Stomach (tissue), 8 donors: ENCODE measurements at regions not wholly inside any gene's neighbourhood (a gene's known extent, or its start where the extent isn't known, plus 50 kb on each side); places are given as distances from the start of the nearest gene placed in this dataset.
A peak's percentile ranks its signal among the peaks of the same experiment; 100 is the strongest.

Experiments used
- DNase-seq, 2 donors: peaks; one replicate each; pipeline versions ENCODE4 v3.0.0 to v3.0.0-alpha.2; 2013 to 2019
- H3K27ac ChIP-seq, 5 donors: fragments of 200-600 bp in 4 of 5; sonication (generic) in 4 of 5; one replicate each; pipeline ENCODE4 v1.5.1; 2013 to 2019; ENCODE audit warnings: mild to moderate bottlenecking in 1 of 5, moderate library complexity in 1 of 5
- H3K27me3 ChIP-seq, 3 donors: fragments of 200-600 bp; sonication (generic); one replicate each; pipeline ENCODE4 v1.5.1; 2017 to 2019; ENCODE audit warnings: mixed run types in 1 of 3
- H3K36me3 ChIP-seq, 4 donors: fragments of 200-600 bp; sonication (generic); 1 replicate in 3 of 4; 2 replicates in 1 of 4; pipeline ENCODE4 v1.5.1; 2016 to 2019
- H3K4me1 ChIP-seq, 4 donors: fragments of 200-600 bp; sonication (generic); one replicate each; pipeline ENCODE4 v1.5.1; 2016 to 2019
- H3K4me3 ChIP-seq, 4 donors: fragments of 200-600 bp; sonication (generic) in 3 of 4; one replicate each; pipeline ENCODE4 v1.5.1; 2016 to 2019; ENCODE audit warnings: mild to moderate bottlenecking in 1 of 4
- H3K9me3 ChIP-seq, 4 donors: fragments of 200-600 bp; sonication (generic); one replicate each; pipeline ENCODE4 v1.5.1; 2016 to 2019
- EP300 ChIP-seq: sonication (generic); formaldehyde crosslinking; IDR thresholded peaks from one replicate; pipeline ENCODE4 v1.6.1; 2017; ENCODE audit warnings: antibody characterized with exemption
- POLR2A ChIP-seq, 4 donors: fragments of 450-650 bp; IDR thresholded peaks; one replicate each; pipeline ENCODE4 v1.6.1; 2016; ENCODE audit warnings: antibody characterized with exemption in 4 of 4, control low read depth in 2 of 4, mild to moderate bottlenecking in 1 of 4, moderate library complexity in 1 of 4
- POLR2AphosphoS5 ChIP-seq, 3 donors: sonication (generic); formaldehyde crosslinking; IDR thresholded peaks; one replicate each; pipeline ENCODE4 v1.6.1; 2016; ENCODE audit warnings: antibody characterized with exemption in 3 of 3
- WGBS, 5 donors: extraction: QIAGEN DNeasy Blood & Tissue Kit in 3 of 5; methylation state at CpG; one replicate each; pipeline versions ENCODE4 v1.1.5 to v1.1.7; 2013 to 2018; 5-methylcytosine and 5-hydroxymethylcytosine counted together
- intact Hi-C: fragments of 100-400 bp; cut with DNase I; formaldehyde crosslinking; loops from one replicate; pipeline ENCODE4 v1.15.1; 2023; ENCODE audit warnings: low total_unique reads
- TF ChIP-seq, protein P1 (sequence below), 7 experiments: fragments of 450-650 bp in 4 of 7; fragments of 200-600 bp in 3 of 7; sonication (generic) in 3 of 7; IDR thresholded peaks; one replicate each; pipeline ENCODE4 v1.5.1; 2016 to 2019; ENCODE audit warnings: antibody characterized with exemption in 7 of 7, control low read depth in 2 of 7, mild to moderate bottlenecking in 1 of 7
- donor health status: healthy with polysubstance abuse.
- donor health status: Bipolar disorder and iron deficiency.
- donor health status: healthy.

DNA sequence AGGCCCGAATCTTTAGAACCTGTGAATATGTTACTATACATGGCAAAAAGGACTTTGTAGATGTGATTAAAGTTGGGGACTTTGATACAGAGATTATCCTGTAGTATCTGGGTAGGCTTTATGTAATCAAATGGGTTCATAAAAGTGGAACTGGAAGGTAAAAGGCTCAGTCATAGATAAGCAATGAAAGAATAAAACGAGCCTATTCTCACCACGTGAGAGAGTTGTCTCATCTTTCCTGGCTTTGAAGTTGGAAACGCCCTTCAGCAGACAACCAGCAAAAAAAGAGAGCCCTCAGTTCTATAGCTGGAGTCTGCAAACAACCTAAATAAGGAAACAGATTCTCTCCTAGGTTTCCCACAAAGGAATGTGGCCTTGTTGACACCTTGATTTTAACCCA lies 805.8 kb upstream of the DIAPH2 start:
- no peak for DNase-seq
- Histone ChIP-seq H3K36me3 (no peaks in the 10 kb centered on the region), H3K27me3 (no peaks in the 10 kb centered on the region), H3K9me3 (peaks cover 0 to 7% (median 0%) of the 10 kb centered on the region in 4 donors), H3K27ac (no peak overlapping the region), H3K4me1 (no peaks in the 10 kb centered on the region), H3K4me3 (no peak overlapping the region)
- TF ChIP-seq, protein P1, sequence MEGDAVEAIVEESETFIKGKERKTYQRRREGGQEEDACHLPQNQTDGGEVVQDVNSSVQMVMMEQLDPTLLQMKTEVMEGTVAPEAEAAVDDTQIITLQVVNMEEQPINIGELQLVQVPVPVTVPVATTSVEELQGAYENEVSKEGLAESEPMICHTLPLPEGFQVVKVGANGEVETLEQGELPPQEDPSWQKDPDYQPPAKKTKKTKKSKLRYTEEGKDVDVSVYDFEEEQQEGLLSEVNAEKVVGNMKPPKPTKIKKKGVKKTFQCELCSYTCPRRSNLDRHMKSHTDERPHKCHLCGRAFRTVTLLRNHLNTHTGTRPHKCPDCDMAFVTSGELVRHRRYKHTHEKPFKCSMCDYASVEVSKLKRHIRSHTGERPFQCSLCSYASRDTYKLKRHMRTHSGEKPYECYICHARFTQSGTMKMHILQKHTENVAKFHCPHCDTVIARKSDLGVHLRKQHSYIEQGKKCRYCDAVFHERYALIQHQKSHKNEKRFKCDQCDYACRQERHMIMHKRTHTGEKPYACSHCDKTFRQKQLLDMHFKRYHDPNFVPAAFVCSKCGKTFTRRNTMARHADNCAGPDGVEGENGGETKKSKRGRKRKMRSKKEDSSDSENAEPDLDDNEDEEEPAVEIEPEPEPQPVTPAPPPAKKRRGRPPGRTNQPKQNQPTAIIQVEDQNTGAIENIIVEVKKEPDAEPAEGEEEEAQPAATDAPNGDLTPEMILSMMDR (IDR thresholded peaks at IDR 0.05): no peak
- TF ChIP-seq POLR2AphosphoS5 (IDR thresholded peaks at IDR 0.05): no peak
- TF ChIP-seq POLR2A (IDR thresholded peaks at IDR 0.05): no peak
- TF ChIP-seq EP300: no peak
- whole genome bisulfite sequencing, 5 donors: 38 to 51% (median 41%) methylated on average over 4 of the region's 4 CpGs
- intact Hi-C loops: no loop called here

DNA sequence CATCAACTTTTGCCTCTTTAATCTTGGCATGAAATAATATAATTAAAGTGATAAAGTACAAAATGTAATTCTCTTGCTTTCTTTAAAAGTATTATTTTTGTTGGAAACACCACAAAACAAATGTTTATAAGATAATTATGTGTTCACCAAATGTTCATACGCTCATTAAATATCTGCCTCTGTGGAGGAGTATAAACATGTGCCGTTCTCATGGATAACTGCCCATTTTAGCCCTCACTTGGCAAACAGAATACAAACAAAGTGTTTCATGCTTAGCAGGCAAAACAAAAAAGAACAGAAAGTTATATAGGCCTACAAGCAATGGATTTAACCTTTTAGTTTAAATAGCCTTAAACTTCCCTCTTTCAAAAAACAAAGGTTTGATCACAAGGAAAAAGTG lies 800.5 kb upstream of the DIAPH2 start:
- peak in 1 of 2 donors; percentile 28 for DNase-seq
- H3K9me3 ChIP-seq: no peaks in the 10 kb centered on the region
- H3K27me3 ChIP-seq: no peaks in the 10 kb centered on the region
- H3K27ac ChIP-seq: no peak overlapping the region
- H3K36me3 ChIP-seq: no peaks in the 10 kb centered on the region
- TF ChIP-seq POLR2AphosphoS5 (IDR thresholded peaks at IDR 0.05) (no peak), EP300 (no peak), POLR2A (IDR thresholded peaks at IDR 0.05) (no peak)
- TF ChIP-seq, protein P1 (IDR thresholded peaks at IDR 0.05): no peak
- 28 to 65% (median 47%) methylated on average over 2 of the region's 2 CpGs for WGBS, 5 donors
- H3K4me1 ChIP-seq: peaks cover 0 to 4% (median 0%) of the 10 kb centered on the region in 4 donors
- intact Hi-C loops: no loop called here
- no peak overlapping the region for H3K4me3 ChIP-seq

DNA sequence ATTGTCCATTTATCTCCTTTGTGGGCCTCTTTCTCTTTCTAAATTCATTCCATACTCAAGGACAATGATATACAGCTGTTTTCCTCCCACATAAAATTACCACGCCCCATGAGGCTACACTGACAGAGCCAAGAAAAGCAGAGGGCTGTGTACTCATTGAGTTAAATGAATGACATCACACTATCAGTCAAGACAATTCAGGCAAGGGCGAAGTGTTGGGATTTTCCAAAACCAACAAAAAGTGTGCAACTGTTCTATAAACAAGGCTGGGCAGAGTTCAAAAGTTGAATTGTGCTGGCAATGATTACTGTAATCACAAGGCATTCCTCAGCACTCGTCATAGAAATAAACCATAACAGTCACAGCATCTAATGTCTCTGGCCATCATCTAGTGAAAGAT lies 799.6 kb upstream of the DIAPH2 start:
- no peaks in the 10 kb centered on the region for H3K27me3 ChIP-seq
- 32 to 58% (median 49%) methylated on average over 3 of the region's 3 CpGs for WGBS, 5 donors
- no peaks in the 10 kb centered on the region for H3K36me3 ChIP-seq
- H3K4me1 ChIP-seq: peaks cover 0 to 4% (median 0%) of the 10 kb centered on the region in 4 donors
- H3K27ac ChIP-seq: no peak overlapping the region
- TF ChIP-seq EP300: no peak
- no peak for TF ChIP-seq POLR2A (IDR thresholded peaks at IDR 0.05)
- TF ChIP-seq, protein P1 (IDR thresholded peaks at IDR 0.05): no peak
- no peak for TF ChIP-seq POLR2AphosphoS5 (IDR thresholded peaks at IDR 0.05)
- intact Hi-C loops: no loop called here
- no peaks in the 10 kb centered on the region for H3K9me3 ChIP-seq
- H3K4me3 ChIP-seq: no peak overlapping the region
- DNase-seq: peak in 1 of 2 donors; percentile 46

DNA sequence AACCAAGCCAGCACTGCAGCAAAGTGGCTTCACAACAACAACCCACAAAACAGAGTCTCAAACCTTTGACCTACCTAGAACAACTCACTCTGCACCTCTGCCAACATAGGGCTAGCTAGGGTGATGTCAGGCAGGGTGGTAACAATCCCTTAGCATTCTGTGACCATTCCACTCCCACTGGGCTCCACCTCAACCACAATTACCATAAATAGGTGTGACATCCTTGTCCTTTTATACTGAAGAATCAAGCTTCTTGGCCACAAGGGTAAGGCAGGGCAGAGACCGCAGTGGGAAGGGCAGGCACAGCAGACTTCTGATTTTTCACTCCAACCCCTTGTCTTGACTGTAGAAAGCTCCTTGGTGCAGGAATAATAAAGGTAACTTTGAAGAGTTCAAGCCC lies 795.4 kb upstream of the DIAPH2 start:
- DNase-seq: no peak
- no peak overlapping the region for H3K27ac ChIP-seq
- 43 to 100% (median 85%) methylated on average over 1 of the region's 1 CpG for WGBS, 5 donors
- H3K4me1 ChIP-seq: peaks cover 0 to 4% (median 0%) of the 10 kb centered on the region in 4 donors
- H3K9me3 ChIP-seq: no peaks in the 10 kb centered on the region
- H3K27me3 ChIP-seq: no peaks in the 10 kb centered on the region
- no peak overlapping the region for H3K4me3 ChIP-seq
- TF ChIP-seq, protein P1 (IDR thresholded peaks at IDR 0.05): no peak
- no peak for TF ChIP-seq POLR2A (IDR thresholded peaks at IDR 0.05)
- no peak for TF ChIP-seq EP300
- TF ChIP-seq POLR2AphosphoS5 (IDR thresholded peaks at IDR 0.05): no peak
- no peaks in the 10 kb centered on the region for H3K36me3 ChIP-seq
- intact Hi-C loops: no loop called here
